ENCODE measurements at regions not wholly inside any gene's neighbourhood (a gene's known extent, or its start where the extent isn't known, plus 50 kb on each side); places are given as distances from the start of the nearest gene placed in this dataset.

DNA sequence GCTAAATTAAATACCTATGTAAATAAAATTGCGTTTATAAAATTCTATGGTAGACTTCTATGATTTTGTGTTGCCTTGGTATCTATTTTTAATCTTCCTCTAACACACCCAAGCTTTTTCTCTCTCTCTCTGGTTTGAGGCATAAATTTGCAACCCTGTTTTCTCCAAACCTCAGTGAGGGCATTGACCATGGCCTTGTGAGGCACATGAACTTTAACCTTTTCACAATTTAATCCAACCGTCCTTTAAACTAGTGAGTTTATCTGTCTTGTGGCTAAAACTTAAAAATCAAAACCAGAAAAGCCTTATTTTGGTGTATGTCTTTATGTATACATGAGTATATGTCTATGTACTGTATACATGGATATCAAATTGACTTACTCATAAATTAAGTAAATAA, 746.6 kb upstream of the B3GALT2 start:
- Histone ChIP-seq H3K4me3 (no peak overlapping the region), H3K27me3 (no peaks in the 10 kb centered on the region), H3K9me3 (no peaks in the 10 kb centered on the region), H3K36me3 (no peaks in the 10 kb centered on the region), H3K27ac (no peak overlapping the region), H3K4me1 (no peaks in the 10 kb centered on the region)
- no peak for DNase-seq
- intact Hi-C loops (cut with DNase I; ENCODE audit: low total_unique reads), result no loop called here
- TF ChIP-seq, protein P1, sequence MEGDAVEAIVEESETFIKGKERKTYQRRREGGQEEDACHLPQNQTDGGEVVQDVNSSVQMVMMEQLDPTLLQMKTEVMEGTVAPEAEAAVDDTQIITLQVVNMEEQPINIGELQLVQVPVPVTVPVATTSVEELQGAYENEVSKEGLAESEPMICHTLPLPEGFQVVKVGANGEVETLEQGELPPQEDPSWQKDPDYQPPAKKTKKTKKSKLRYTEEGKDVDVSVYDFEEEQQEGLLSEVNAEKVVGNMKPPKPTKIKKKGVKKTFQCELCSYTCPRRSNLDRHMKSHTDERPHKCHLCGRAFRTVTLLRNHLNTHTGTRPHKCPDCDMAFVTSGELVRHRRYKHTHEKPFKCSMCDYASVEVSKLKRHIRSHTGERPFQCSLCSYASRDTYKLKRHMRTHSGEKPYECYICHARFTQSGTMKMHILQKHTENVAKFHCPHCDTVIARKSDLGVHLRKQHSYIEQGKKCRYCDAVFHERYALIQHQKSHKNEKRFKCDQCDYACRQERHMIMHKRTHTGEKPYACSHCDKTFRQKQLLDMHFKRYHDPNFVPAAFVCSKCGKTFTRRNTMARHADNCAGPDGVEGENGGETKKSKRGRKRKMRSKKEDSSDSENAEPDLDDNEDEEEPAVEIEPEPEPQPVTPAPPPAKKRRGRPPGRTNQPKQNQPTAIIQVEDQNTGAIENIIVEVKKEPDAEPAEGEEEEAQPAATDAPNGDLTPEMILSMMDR (IDR thresholded peaks at IDR 0.05), result no peak

DNA sequence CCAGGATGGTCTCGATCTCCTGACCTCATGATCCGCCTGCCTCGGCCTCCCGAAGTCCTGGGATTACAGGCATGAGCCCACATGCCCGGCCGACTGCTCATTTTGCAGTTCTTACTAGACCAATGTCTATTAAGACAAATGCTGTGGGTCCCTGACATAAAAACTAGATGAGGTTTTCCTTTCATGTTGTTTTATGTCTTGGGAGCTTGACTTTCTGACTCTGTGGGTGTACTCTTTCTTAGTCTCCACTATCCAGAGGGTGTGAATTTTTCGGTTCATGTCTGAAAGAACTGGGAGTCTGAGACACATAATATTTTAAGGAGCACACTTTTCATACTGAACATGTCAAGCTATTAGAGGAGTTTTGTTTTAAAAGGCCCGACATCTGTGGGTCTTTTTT, 744.9 kb upstream of the B3GALT2 start:
- Histone ChIP-seq H3K4me3 (no peak overlapping the region), H3K9me3 (no peaks in the 10 kb centered on the region), H3K36me3 (no peaks in the 10 kb centered on the region), H3K4me1 (no peaks in the 10 kb centered on the region), H3K27me3 (no peaks in the 10 kb centered on the region), H3K27ac (no peak overlapping the region)
- TF ChIP-seq, protein P1 (IDR thresholded peaks at IDR 0.05), result no peak
- intact Hi-C loops (cut with DNase I; ENCODE audit: low total_unique reads), result no loop called here
- DNase-seq, result no peak

DNA sequence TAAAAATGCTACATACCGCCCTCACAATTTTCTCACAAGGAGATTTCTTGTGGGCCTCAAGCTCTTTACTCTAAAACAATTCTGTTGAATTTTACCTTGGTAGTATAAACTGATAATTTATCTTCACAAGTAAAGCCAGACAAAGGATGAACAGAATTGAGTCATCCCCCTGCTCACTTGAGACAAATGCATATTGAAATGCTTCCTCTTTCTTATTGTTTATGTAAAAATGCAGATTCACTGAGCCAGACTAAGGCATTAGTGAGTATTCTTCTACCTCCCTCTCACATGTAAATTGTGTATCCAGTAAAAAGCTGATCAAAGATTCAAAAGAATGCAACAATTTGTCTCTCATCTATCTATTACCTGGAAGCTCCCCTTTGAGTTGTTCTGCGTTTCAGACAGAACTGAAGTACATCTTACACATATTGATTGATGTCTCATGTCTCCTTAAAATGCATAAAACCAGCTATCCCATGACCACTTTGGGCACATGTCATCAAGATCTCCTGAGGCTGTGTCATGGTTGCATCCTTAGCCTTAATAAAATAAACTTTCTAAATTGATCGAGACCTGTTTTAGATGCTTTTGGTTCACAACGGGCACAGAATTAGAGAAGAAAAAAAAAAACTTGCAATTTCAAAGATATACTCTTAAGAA, 743.1 kb upstream of the B3GALT2 start:
- Histone ChIP-seq H3K27ac (no peak overlapping the region), H3K4me1 (no peaks in the 10 kb centered on the region), H3K27me3 (no peaks in the 10 kb centered on the region), H3K4me3 (no peak overlapping the region), H3K9me3 (no peaks in the 10 kb centered on the region), H3K36me3 (no peaks in the 10 kb centered on the region)
- TF ChIP-seq, protein P1 (IDR thresholded peaks at IDR 0.05), result no peak
- DNase-seq, result no peak
- intact Hi-C loops (cut with DNase I; ENCODE audit: low total_unique reads), result no loop called here

DNA sequence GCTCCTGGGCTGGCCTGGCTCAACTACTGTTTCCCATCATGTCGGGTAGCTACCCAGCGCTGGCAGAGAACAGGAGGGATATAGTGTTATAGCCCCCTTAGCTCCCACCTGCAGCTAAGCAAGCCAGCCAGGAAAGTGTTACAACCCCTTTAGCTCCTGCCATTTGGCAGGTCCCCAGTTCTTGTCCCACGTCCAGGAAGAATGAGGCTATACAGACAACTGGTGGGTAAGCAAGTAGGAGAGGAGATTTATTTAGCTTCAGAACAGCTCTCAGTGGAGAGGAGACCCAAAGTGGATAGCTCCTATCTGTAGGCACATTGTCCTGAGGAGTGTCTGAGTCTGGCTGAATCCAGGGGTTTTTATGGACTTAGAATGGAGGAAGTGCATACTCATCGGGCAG, 741.1 kb upstream of the B3GALT2 start:
- Histone ChIP-seq H3K4me1 (no peaks in the 10 kb centered on the region), H3K4me3 (no peak overlapping the region), H3K27ac (no peak overlapping the region), H3K9me3 (no peaks in the 10 kb centered on the region), H3K27me3 (no peaks in the 10 kb centered on the region), H3K36me3 (no peaks in the 10 kb centered on the region)
- no peak for DNase-seq
- intact Hi-C loops (cut with DNase I; ENCODE audit: low total_unique reads), result no loop called here
- TF ChIP-seq, protein P1 (IDR thresholded peaks at IDR 0.05), result no peak

DNA sequence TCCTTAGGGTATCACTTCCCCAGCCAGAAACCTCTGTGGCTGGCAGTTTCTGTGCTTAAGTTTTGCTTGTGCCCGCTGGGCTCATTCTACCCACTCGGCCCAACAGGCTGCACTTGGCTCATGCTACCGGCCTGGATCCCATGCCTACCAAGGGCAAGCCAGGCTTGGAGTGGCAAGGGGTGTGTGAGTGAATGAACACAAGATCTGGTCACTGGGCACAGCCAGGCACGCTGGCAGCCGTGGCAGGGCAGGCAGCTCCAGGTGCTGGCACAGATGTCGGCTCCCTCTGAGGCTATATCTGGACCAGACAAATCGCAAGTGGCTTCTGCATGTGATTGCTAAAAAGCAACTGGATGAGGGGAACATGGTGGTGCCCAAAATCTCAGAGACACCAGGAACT, 740.5 kb upstream of the B3GALT2 start:
- DNase-seq, result no peak
- intact Hi-C loops (cut with DNase I; ENCODE audit: low total_unique reads), result no loop called here
- H3K4me3 ChIP-seq, result no peak overlapping the region

More for the DNA sequence above, 740.5 kb upstream of the B3GALT2 start:
- H3K27me3 ChIP-seq, result no peaks in the 10 kb centered on the region
- TF ChIP-seq, protein P1 (IDR thresholded peaks at IDR 0.05), result no peak
- no peak overlapping the region for H3K27ac ChIP-seq
- no peaks in the 10 kb centered on the region for H3K9me3 ChIP-seq
- no peaks in the 10 kb centered on the region for H3K4me1 ChIP-seq
- no peaks in the 10 kb centered on the region for H3K36me3 ChIP-seq

Data from tibial artery (tissue), 4 donors.